Left ventricle myocardium inferior (tissue), 1 donor: ENCODE measurements at regions not wholly inside any gene's neighbourhood (a gene's known extent, or its start where the extent isn't known, plus 50 kb on each side); places are given as distances from the start of the nearest gene placed in this dataset.

Experiments used
- DNase-seq: peaks from one replicate; pipeline ENCODE4 v3.0.0-alpha.2; 2020
- H3K27ac ChIP-seq: fragments of 200-600 bp; replicated peaks from 2 replicates; pipeline ENCODE4 v1.8.0; 2021
- H3K27me3 ChIP-seq: fragments of 200-600 bp; 2 replicates; pipeline ENCODE4 v1.8.0; 2021; ENCODE audit warnings: low read depth
- H3K36me3 ChIP-seq: fragments of 200-600 bp; 2 replicates; pipeline ENCODE4 v1.8.0; 2021
- H3K4me1 ChIP-seq: fragments of 200-600 bp; 2 replicates; pipeline ENCODE4 v1.8.0; 2021
- H3K4me3 ChIP-seq: fragments of 200-600 bp; 2 replicates; pipeline ENCODE4 v1.8.0; 2021; ENCODE audit warnings: mild to moderate bottlenecking, moderate library complexity
- H3K9me3 ChIP-seq: fragments of 200-600 bp; replicated peaks from 2 replicates; pipeline ENCODE4 v1.8.0; 2021
- CTCF ChIP-seq: fragments of 200-600 bp; IDR thresholded peaks from 2 replicates; pipeline ENCODE4 v1.8.0; 2021; ENCODE audit warnings: antibody characterized with exemption, mild to moderate bottlenecking, borderline replicate concordance
- intact Hi-C: fragments of 100-400 bp; cut with micrococcal nuclease; formaldehyde crosslinking; loops from one replicate; pipeline ENCODE4 v1.11.0; 2022
- donor health status: DM: no; HTN: yes; CAD: no; lungs with severe emphysema.

DNA sequence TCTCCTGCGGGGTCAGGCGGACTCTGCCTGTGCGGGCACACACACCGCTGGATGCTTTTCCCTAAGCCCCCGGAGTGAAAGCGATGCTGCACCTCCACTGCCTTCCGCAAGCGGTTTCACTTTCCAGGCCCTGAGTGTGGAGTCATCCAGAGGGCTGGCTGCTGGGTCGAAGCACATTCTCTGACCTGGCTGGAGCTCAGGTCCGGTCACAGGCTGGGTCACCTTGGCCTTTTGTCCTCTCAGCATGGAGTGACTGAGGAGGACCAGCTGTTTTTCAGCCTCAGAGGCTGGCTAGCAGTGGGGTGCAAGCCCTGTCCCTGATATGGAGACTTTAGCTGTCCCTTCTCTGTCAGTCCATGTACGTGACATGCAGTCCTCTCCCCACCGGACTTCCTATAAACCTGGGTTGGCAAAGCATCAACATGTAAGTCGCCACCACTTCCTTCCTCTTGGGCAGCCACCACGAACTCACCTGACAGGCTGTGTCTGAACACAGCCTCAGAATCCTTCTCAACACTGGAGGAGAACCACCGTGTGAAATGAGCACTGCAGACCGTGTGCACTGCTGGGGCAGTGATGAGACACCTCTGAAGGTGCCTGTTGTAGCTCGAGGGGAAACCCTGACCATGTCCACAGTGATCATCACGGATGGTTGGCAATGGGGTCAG lies 51.3 kb downstream of the GADD45G start:
- Histone ChIP-seq H3K36me3 (no peaks in the 10 kb centered on the region), H3K4me1 (peaks cover 20% of the 10 kb centered on the region), H3K27me3 (no peaks in the 10 kb centered on the region), H3K4me3 (no peak overlapping the region), H3K9me3 (no peaks in the 10 kb centered on the region), H3K27ac (no peak overlapping the region)
- TF ChIP-seq CTCF: no peak
- intact Hi-C loops: no loop called here
- DNase-seq: no peak

- H3K36me3 ChIP-seq: no peaks in the 10 kb centered on the region
- no peak overlapping the region for H3K27ac ChIP-seq
- intact Hi-C loops: no loop called here
- no peaks in the 10 kb centered on the region for H3K9me3 ChIP-seq
- no peaks in the 10 kb centered on the region for H3K27me3 ChIP-seq
- no peak for TF ChIP-seq CTCF
- H3K4me1 ChIP-seq: peaks cover 30% of the 10 kb centered on the region
- H3K4me3 ChIP-seq: no peak overlapping the region
- no peak for DNase-seq
Measured at GRCh38 chr9:89657295-89657694, 52.5 kb downstream of the GADD45G start.

- DNase-seq: no peak
- Histone ChIP-seq H3K4me1 (peaks cover 35% of the 10 kb centered on the region), H3K9me3 (no peaks in the 10 kb centered on the region), H3K27me3 (no peaks in the 10 kb centered on the region), H3K36me3 (no peaks in the 10 kb centered on the region), H3K4me3 (no peak overlapping the region), H3K27ac (no peak overlapping the region)
- intact Hi-C loops: no loop called here
- TF ChIP-seq CTCF: no peak
Measured at GRCh38 chr9:89657765-89658164, 53.0 kb downstream of the GADD45G start.

DNA sequence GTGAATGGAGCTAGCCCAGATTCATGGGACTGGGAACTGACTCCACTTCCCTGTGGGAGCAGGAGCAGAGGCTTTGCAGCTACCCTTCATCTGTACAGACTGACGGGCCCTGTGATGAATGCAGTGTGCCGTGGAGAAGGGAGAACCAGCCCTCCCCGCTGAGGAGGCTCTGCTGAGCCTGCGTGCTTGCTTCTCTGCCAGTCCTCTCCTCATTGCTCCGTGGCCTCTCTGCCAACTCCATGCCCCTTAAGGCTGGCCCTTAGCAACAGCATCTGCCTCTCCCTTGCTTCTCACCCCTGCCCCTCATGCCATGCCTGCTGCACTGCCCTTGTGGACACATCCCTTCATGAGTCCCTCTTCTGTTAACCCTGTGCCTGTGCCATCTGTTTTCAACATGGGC lies 53.6 kb downstream of the GADD45G start:
- Histone ChIP-seq H3K27me3 (no peaks in the 10 kb centered on the region), H3K36me3 (no peaks in the 10 kb centered on the region), H3K4me3 (no peak overlapping the region), H3K9me3 (no peaks in the 10 kb centered on the region), H3K27ac (no peak overlapping the region), H3K4me1 (peaks cover 37% of the 10 kb centered on the region)
- intact Hi-C loops: no loop called here
- DNase-seq: no peak
- TF ChIP-seq CTCF: no peak

DNA sequence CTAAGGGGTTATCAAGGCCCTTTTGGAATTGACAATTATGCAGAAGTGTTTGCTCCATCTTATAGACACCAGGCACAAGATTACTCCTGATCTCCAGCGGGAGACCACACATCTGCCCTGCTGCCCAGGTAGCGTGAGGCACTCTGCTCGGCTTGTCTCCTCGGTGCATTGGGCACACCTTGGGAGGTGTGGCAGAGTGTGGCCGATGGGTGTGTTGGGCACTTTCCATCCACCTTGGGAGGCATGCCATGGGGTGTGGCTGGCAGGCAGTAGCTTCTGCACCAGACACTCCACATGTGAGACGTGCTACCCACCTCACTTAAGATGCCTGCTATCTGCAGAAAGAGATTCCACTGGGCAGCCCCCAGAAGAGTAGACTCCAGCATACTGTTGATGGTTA lies 54.1 kb downstream of the GADD45G start:
- Histone ChIP-seq H3K4me3 (no peak overlapping the region), H3K27me3 (no peaks in the 10 kb centered on the region), H3K9me3 (no peaks in the 10 kb centered on the region), H3K36me3 (no peaks in the 10 kb centered on the region), H3K27ac (no peak overlapping the region), H3K4me1 (peaks cover 37% of the 10 kb centered on the region)
- intact Hi-C loops: no loop called here
- DNase-seq: no peak
- TF ChIP-seq CTCF: no peak
